22Rv1 (cell line): ENCODE measurements at regions not wholly inside any gene's neighbourhood (a gene's known extent, or its start where the extent isn't known, plus 50 kb on each side); places are given as distances from the start of the nearest gene placed in this dataset.

Experiments
- ZFX ChIP-seq: fragments of 450-650 bp; IDR thresholded peaks from 2 replicates; pipeline ENCODE4 v1.6.1; 2017; ENCODE audit warnings: antibody characterized with exemption, borderline replicate concordance
- TF ChIP-seq, protein P1 (sequence below): fragments of 450-650 bp; IDR thresholded peaks from 2 replicates; pipeline ENCODE4 v1.5.1; 2017; ENCODE audit warnings: mild to moderate bottlenecking

DNA sequence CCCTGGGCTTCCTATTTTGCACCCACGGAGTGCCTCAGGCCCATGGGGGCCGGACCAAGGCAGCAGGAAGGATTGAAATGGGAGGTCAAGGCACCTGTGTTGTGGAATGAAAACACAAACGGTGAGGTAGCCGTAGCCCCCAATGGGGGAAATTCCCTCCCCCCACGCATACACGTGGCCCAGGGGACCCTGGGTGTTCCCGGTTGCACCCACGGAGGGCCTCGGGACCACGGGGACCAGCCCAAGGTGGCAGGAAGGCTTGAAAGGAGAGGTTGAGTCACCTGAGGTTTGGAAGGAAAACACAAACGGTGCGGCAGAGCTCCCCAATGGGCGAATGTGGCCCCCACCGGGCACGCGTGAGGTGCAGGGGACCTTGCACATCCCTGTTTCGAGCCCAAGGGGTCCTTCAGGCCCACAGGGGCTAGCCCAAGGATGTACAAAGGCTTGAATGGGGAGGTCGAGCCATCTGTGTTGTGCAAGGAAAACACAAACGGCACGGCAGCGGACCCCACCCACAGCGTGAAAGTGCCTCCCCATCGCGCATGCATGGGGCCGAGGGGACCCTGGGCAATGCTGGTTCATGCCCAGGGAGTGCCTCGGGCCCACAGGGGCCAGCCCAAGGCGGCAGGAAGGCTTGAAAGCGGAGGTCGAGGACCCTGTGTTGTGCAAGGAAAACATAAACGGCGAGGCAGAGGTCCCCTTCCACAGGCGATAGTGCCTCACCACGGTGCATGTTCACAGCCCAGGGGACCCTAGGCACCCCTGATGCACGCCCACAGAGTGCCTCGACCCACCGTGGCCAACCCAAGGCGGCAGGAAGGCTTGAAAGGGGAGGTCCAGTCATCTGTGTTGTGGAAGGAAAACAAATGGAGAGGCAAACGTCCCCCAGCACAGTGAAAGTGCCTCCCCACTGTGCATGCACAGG lies 376.7 kb downstream of the ALG10 start:
- TF ChIP-seq, protein P1, sequence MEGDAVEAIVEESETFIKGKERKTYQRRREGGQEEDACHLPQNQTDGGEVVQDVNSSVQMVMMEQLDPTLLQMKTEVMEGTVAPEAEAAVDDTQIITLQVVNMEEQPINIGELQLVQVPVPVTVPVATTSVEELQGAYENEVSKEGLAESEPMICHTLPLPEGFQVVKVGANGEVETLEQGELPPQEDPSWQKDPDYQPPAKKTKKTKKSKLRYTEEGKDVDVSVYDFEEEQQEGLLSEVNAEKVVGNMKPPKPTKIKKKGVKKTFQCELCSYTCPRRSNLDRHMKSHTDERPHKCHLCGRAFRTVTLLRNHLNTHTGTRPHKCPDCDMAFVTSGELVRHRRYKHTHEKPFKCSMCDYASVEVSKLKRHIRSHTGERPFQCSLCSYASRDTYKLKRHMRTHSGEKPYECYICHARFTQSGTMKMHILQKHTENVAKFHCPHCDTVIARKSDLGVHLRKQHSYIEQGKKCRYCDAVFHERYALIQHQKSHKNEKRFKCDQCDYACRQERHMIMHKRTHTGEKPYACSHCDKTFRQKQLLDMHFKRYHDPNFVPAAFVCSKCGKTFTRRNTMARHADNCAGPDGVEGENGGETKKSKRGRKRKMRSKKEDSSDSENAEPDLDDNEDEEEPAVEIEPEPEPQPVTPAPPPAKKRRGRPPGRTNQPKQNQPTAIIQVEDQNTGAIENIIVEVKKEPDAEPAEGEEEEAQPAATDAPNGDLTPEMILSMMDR: no peak
- no peak for TF ChIP-seq ZFX
